DMS 273 (cell line): ENCODE measurements at regions not wholly inside any gene's neighbourhood (a gene's known extent, or its start where the extent isn't known, plus 50 kb on each side); places are given as distances from the start of the nearest gene placed in this dataset.
"Not testable (repeated sequence)": the region's sequence is repeated elsewhere in the genome, so short reads cannot be mapped to it uniquely, and the experiment has no call there.

Experiments used
- DNase-seq: peaks from one replicate; lab custom pipeline; 2025; ENCODE audit not compliant: unreplicated experiment; lab: John Stamatoyannopoulos, UW

DNA sequence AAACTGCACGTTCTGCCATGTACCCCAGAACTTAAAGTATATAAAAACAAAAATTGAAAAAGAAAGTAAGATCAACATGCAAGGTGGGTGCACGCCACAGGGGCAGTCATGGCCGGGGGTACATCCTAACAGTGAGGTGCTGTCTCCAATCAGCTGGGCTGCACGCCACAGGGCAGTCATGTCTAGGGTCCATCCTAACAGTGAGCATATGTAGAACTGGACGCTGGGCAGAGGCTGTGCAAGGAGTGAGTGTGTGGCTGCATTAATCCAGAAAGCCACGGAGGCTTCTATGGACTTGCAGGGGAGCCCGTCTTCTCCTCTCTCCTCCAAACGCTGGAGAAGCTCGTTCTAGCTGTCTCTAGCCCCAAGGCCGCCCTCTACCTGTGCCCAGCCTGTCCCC, 1105.0 kb downstream of the BRD1 start:
- no peak for DNase-seq

DNA sequence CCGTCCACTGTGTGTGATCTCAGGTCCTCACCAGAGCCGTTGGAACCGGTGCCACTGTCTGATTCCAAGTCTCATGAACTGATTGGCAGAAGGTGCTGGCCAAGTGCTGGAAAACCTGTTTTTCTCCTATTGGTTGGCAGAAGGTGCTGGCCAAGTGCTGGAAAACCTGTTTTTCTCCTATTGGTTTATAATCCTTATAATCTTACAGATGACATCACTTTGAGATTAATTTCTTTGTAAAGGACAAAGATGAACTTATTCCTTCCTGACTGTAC, 1106.3 kb downstream of the BRD1 start:
- no peak for DNase-seq

DNA sequence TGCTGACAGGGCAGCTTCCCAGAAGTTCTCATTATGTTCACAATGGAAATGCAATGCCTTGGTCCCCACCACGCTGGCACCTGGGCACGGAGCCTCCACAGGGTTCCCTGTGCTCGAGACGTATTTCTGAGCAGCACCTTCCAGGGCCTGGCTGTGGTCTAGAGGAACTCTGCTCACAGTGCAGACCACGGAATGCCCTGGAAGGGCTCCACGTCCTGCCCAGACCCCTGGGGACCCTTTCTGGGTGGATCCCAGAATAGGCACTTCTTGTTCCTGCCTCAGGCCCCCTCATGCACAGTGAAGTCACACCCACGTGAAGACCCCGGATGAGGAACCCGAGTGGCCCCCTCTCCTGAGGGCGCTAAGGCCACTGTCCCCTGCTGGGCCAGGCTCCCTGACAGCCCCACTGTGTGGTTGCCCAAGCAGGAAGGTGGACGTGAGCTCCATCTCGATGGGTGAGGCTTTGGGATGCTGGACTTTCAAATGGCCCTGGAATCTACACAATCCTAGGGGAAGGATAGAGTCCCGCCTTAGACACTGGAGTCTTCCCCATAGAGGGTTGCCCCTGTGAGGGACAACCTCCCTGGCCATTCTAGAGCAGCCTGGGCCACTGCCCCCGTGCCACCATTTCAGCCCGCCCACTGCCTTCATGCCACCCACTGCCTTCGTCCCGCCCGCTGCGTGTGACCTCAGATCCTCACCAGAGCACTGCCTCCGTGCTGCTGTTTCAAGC, 1106.8 kb downstream of the BRD1 start:
- no peak for DNase-seq

DNA sequence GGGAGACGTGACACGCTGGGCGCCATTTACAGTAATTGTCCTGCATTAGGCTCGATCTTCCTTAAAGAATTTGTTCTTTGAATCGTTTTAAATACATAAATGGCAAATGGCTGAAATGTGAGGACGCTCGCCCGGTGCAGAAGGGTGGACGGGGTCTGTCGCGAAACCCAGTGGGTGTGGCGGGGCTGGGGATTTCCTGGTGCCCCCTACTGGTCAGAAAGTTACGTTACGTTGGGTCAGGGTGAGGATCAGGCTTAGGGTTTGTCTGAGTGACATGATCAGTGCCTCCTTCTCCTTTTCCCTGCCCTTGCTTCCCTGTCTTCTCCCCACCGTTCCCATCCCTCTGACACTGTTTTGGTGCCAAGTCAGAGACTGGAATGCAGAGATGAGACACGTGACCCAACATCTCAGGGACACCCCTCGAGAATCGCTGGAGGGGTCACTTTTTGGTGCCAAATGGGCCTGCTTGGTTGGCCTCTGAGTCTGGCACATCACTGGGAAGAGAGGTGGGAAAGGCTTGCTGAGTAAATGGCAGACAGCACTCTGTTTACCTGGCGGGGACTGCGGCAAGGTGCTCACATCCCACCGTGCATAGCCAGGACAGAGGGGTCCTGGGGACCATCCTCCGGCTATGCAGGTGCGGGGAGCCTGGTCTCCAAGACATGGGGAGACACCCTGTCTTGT, 1107.6 kb downstream of the BRD1 start:
- peak; percentile 5 for DNase-seq

DNA sequence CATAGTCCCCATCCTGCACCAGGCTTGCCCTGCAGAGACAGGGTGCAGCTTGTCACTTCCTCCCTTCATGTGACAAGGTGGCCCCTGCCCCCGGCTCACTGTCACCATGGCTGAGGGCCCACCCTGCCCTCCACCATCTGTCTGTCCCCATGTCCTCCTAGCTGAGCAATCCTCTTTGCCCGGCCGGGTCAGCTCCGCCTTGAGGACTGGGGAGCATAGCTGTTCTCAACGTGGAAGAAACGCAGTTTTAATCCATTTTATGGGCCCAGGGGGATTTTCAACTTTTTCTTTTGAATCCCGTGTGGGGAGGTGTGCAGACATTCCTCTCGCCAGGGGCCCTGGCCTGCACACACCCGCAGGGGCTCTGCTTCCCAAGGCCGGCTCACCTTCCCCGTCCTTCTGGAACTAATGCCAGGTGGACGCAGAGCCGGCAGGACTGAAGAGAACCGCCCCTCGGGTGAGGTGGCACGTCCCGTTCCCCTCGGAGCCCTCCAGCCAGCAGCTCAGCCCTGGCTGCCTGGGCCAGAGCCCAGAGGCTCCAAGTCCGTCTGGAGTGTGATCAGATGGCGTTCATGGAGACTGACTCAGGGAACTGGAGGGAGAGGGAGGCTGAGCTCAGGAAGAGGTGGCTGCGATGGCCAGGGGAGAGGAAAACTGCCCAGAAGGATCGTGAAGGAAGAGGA, 1108.7 kb downstream of the BRD1 start:
- no peak for DNase-seq

DNA sequence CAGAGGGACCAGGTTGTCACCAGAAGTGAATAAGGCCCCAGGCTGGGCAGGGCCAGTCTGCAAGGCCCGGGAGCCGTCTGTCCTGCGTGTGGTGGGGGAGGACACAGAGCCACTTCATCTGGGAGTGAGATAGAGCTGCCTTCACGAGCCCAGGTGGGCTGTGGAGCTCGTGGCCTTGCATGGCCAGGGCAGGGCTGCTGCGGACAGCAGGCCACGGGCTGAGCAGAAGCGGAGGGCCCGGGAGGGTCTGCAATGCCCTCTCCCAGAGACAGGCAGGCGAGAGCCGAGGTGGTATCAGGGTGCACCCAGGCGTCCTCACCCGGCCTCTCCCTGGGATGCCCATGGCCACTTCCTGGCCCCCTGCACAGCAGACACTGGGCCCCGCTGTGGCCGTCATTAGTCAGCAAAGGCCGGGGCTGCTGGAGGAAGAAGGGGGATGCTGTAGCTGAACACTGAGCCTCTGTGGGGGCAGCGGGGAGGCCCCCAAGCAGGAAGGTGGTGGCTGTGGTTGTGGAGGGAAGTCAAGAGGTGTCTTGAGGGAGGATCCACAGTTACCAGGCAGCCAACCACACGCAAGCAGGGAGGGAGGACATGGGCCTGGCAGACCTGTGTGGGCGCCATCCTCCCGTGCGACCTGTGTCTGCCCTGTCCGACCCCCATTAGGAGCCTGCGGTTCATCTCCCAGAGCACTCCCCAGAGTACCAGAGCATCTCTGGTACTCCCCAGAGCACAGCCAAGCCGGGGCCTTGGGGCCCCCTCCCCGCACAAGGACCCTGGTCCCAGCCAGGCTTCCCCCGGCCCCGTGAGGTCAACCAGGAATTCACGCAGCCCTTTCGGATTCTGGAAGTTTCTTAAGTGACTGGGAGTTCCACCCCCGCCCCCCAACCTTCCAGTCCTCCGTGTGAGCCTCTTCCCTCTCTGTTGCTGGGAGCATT, 1109.5 kb downstream of the BRD1 start:
- DNase-seq = no peak

DNA sequence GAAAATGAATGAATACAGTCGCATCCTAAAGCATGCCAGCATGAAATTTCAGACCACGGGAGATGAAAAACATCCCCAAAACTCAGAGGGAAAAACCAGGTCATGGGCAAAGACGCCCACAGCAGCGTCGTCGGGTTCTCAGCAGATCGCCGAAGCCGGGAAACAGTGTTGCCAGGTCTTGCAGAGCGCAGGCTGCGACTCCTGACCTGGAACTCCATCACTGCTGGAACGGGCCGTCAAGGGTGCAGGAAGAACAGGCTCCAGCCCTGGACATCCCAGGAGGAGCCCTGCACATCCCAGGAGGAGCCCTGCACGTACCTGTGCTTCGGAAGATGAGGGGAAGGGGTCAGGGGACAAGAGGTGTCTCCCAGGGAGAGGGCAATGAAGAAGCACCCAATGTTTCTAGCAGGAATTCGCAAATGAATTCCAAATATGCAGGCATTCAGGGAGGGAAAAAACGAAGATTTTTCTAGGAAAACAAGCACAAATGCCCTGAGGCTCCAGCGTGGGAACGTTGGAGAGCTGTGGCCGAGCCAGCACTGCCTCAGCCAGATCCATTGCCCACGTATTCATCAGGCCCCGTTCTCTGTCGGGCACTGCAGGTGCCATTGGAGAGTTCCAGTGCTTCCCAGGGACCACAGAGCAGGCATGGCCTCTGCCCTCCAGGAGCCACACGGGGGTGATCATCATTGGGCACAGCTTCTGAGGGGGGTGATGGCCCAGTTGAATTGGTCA, 1110.4 kb downstream of the BRD1 start:
- DNase-seq = no peak

DNA sequence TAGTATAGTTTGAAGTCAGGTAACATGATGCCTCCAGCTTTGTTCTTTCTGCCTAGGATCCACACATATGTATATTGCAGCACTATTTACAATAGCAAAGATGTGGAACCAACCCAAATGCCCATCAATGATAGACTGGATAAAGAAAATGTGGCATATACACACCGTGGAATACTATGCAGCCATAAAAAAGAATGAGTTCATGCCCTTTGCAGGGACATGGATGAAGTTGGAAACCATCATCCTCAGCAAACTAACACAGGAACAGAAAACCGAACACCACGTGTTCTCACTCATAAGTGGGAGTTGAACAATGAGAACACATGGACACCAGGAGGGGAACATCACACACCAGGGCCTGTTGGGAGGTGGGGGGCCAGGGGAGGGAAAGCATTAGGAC, 1111.5 kb downstream of the BRD1 start:
- not testable (repeated sequence) for DNase-seq

DNA sequence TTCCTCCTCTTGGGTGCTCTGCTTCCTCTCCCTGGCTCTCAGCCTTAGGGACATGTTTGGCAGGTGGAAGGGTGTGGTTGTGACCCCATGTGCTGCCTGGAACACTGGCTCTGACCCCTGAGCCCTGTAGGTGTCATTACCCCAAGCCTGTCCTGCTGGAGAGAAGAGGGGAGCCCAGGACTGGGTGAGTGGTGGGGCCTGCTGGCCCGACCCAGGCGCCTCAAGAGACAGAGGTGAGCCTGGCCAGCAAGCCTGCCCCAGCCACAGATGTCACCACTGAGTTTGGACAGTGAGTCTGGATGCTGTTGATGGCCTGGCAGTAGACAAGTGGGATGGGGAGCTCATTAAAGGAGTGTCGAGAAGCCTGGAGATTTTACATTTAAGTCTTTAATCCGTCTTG, 1112.2 kb downstream of the BRD1 start:
- no peak for DNase-seq

DNA sequence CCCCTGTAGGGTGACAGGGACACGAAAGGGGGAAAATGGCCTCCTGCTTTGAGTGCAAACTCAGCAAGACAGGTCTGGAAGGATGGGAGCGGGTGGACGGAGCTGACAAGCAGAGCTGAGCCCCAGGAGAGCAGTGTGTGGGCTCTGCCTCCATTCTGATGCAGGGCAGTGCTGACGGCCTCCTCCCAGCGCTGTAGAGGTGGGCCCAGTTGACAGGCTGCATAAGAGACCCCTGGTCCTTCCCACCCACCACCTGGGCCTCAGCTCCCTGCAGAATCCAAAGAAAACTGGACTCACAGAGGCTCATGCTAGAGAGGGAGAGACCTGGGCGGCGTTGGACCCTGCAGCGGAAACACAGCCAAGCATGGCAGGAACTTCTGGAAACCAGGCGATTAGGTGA, 1113.4 kb downstream of the BRD1 start:
- DNase-seq = no peak

DNA sequence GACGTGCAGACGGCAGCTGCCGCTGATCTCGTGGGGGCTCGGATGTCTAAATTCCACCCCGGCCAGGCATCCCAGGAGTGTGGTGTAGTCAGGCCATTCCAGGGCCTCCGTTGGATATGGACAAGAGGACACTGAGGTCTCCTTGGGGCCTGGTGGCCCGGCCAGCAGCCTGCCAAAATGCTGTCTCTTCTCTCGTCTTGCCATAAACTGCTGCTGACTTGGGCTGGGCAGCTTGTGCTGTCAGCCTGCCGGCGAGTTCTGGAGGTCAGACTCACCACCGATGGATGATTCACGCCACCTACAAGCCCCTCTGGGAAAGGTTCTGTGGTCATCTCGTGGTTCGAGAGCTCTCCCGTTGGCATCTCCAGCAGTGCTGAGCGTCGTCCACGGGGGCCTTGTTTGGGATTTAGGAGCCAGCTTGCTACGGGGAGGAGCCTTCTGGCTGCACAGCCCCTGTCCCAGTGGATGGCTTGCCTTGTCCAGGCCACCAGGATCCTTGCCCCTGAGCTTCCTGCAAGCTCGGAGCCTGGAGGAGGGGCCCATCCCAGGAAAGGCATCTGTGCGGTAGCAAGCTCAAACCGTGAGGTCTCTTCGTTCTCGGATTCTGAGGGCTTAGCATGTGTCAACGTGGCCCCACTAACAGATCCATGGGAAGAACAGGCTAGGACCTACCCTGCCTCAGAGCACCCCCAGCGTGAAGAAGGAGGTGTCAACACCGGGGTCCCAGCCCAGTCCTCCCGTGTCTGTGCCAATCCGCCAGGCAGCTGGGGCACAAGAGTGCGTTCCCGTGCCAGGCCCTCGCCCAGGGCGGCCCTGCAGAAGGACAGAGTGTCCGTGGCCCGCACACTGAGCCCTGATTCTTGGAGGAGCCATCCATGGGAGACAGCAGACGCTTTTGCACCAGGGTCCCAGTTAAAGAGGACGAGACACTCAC, 1114.1 kb downstream of the BRD1 start:
- no peak for DNase-seq

DNA sequence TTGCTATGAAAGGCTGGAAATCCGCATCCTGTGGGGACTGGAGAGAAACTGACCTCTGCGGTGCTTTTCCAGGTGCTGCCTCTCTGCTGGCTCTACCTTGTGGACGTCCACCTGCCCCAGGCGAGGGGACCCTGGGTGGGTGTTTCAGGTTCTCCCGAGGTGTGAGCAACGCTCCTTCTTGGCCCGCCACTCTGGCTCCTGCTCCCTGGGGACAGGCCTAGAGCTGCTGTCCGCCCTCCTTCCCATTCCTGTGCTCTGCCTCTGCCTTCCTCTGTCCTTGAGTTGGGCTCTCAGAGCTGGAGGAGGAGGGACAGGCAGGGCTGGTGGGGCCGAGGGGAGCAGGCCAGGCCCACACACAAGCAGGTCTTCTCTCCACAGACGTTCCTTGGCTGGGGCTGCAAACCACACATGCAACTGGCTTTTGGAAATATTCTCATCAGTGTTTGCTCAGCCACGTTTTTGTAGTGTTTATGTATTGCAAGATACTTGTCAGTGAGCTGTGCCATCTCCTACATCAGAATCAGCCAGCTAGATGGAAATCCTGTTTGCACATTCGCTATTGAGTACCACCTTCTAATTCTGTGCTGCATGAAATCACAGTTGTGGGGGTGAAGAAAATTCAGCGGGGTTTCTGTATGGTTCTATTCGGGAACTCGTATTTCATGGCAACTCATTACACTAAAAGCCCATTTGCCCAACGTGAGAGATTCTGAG, 1115.0 kb downstream of the BRD1 start:
- DNase-seq = no peak

DNA sequence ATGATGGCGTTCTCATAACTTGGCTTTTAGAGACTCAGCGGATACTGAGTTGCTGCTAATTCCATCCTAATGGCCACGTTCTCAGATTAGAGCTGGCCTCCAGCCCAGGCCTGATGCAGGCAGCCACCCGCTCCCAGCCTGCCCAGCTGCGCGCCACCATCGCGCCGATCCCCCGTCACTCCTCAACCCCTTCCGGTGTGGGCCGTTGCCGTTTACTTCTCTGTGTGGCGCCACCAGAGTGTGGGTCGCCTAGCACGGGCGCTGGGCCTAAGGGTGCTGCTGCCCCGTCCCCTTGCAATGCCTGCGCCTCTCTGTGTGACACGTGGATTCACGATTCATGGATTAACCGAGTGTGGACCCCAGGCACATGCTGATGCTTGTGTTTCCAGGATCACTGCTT, 1116.0 kb downstream of the BRD1 start:
- no peak for DNase-seq

DNA sequence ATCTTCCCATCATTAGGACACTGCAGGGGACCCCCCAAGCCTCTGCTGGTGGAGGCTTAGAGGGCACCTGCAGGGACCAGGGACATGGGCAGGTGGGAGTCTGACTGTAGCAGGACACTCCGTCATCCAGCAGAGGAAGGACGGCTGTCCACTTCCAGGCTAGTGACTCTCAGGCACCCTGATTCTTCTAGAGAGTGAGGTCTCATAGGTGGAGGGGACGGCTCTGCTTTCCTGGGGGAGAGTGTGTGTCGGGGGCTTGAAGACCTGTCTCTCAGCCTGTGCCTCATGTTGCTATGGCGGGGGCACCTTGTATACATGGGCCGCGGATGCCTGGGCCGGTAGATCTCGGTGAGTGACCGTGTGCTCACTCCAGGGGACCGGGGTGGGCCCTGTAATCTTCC, 1116.6 kb downstream of the BRD1 start:
- DNase-seq = no peak

DNA sequence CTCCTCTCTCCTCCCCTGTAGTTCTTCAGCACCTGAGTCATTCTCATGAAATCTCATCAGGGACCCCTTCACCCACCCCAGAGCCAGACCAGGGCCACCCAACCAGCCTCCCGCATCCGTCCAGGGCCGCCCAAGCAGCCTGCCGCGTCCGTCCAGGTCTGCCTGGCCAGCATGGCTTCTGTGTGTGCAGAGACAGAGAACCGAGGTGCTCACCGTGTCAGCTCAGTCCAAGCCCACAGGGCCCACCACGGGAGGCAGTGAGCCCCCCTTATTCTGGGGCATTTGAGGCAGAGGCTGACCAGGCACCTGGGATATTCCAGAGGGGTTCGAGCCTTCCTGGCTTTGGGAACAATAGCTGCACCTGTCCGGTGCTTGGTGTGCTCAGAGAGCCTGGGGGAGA, 1117.3 kb downstream of the BRD1 start:
- DNase-seq = no peak

DNA sequence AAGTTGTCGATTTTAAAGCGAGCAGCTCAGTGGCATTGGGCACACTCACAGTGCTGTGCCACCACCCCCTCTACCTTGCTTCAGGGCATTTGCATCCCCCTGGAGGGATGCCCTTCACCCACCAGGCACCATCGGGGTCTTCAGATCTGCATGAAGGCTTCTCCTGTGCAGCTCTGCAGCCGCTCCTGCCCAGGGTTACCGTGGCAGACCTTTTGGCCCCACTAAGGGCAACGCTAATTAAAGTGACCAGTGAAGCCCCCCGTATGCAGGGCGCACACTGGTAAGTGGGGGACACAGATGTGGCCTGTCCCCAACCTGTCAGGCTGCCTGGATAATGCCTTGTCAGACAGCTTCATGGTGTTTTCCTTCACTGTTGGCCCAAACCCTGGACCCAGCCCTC, 1117.7 kb downstream of the BRD1 start:
- DNase-seq = no peak

DNA sequence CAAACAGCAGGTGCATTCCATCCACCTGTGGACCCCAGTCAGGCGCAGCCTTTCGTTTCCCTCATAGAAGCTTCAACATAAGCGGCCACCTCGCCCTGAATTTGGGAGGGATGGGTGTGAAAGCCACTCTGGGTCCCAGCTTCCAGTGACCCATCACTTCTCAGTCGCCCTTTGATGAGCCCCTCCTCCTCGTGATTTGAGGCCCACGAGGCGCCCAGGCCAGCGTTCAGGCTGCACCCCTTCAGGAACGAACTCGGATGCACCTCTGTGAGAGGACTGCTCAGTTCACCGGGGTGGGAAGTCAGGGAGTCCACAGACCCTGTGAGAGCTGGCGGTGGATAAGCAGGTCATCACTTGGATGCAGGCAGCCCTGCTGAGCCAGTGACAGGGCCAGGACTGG, 1118.2 kb downstream of the BRD1 start:
- no peak for DNase-seq

DNA sequence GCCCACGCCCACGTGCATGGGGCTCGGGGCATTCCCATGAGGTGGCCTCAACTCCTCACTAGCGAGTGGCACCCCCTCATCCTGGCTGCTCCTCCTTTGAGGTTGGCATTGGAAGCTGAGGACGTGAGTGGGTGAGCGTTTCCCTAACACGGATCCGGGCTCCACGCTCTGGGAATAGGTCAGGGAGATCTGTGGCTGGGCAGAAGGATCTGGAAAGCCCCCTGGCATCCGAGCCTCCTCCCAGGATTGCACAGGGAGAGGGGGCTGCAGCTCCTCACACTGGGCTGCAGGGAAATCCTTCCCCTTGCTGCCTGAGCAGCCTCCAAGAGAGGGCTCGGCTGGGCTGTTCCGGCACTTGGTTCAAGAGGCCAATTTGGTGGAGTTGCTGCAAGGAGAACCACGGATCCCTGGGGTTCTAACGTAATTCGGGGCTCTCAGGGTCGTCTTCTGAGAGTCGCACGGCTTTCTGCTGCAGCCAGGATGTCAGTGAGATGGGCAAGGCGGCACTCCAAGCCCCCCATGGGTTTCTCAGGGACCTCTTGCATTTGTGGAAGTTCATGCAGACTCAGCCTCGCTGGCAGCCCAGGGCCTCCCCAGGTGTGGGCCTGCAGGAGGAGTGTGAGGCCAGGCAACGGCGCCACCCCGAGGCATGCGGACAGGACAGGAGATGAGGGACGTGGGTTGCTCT, 1119.0 kb downstream of the BRD1 start:
- DNase-seq = no peak
